ENCODE measurements at regions not wholly inside any gene's neighbourhood (a gene's known extent, or its start where the extent isn't known, plus 50 kb on each side); places are given as distances from the start of the nearest gene placed in this dataset.
"Not testable (repeated sequence)": the region's sequence is repeated elsewhere in the genome, so short reads cannot be mapped to it uniquely, and the experiment has no call there.

- no peak for DNase-seq
Measured at GRCh38 chr9:134531220-134531970, 110.2 kb upstream of the COL5A1 start.

- no peak for DNase-seq
Measured at GRCh38 chr9:134532084-134532483, 109.5 kb upstream of the COL5A1 start.

- DNase-seq: not testable (repeated sequence)
Measured at GRCh38 chr9:134532661-134533060, 108.9 kb upstream of the COL5A1 start.

GRCh38 chr9:134533850-134534588, 107.6 kb upstream of the COL5A1 start:
- no peak for DNase-seq

GRCh38 chr9:134534661-134535080, 106.9 kb upstream of the COL5A1 start:
- DNase-seq: no peak

- DNase-seq: no peak
Measured at GRCh38 chr9:134535171-134535570, 106.4 kb upstream of the COL5A1 start.

- DNase-seq: no peak
Measured at GRCh38 chr9:134536101-134536900, 105.3 kb upstream of the COL5A1 start.

- no peak for DNase-seq
Measured at GRCh38 chr9:134536931-134537330, 104.7 kb upstream of the COL5A1 start.

GRCh38 chr9:134537951-134538641, 103.5 kb upstream of the COL5A1 start:
- no peak for DNase-seq

- DNase-seq: no peak
Measured at GRCh38 chr9:134538856-134539566, 102.6 kb upstream of the COL5A1 start.

- no peak for DNase-seq
Measured at GRCh38 chr9:134539586-134540194, 101.9 kb upstream of the COL5A1 start.

GRCh38 chr9:134540276-134541096, 101.1 kb upstream of the COL5A1 start:
- DNase-seq: no peak

- DNase-seq: no peak
Measured at GRCh38 chr9:134541097-134541747, 100.4 kb upstream of the COL5A1 start.

GRCh38 chr9:134544388-134545214, 97.0 kb upstream of the COL5A1 start:
- peak; percentile 25 for DNase-seq

- DNase-seq: no peak
Measured at GRCh38 chr9:134545215-134545542, 96.4 kb upstream of the COL5A1 start.

- DNase-seq: no peak
Measured at GRCh38 chr9:134545543-134546245, 95.9 kb upstream of the COL5A1 start.

- no peak for DNase-seq
Measured at GRCh38 chr9:134546246-134546731, 95.3 kb upstream of the COL5A1 start.

- DNase-seq: no peak
Measured at GRCh38 chr9:134546746-134547145, 94.9 kb upstream of the COL5A1 start.
